Peyer's patch (tissue), 4 donors: ENCODE measurements at regions not wholly inside any gene's neighbourhood (a gene's known extent, or its start where the extent isn't known, plus 50 kb on each side); places are given as distances from the start of the nearest gene placed in this dataset.

ENCODE experiments used
- CTCF ChIP-seq, 6 experiments: fragments of 450-650 bp in 4 of 6; fragments of 200-600 bp in 2 of 6; sonication (generic) in 1 of 6; IDR thresholded peaks; one replicate each; pipeline ENCODE4 v1.5.1; 2017 to 2019; ENCODE audit warnings: antibody characterized with exemption in 6 of 6, mild to moderate bottlenecking in 3 of 6, moderate library complexity in 1 of 6
- POLR2A ChIP-seq, 2 donors: fragments of 450-650 bp; IDR thresholded peaks; one replicate each; pipeline ENCODE4 v1.5.1; 2017; ENCODE audit warnings: antibody characterized with exemption in 2 of 2, mild to moderate bottlenecking in 2 of 2, moderate library complexity in 2 of 2

GRCh38 chr6:9796827-9797226 is 618.0 kb downstream of the TFAP2A start:
- TF ChIP-seq CTCF (IDR thresholded peaks at IDR 0.05) (no peak), POLR2A (IDR thresholded peaks at IDR 0.05) (no peak)
